Smooth muscle cell (in vitro differentiated cells): ENCODE measurements at regions not wholly inside any gene's neighbourhood (a gene's known extent, or its start where the extent isn't known, plus 50 kb on each side); places are given as distances from the start of the nearest gene placed in this dataset.

Experiments used
- DNase-seq: peaks from one replicate; lab custom pipeline; 2025; ENCODE audit not compliant: unreplicated experiment; lab: John Stamatoyannopoulos, UW
- H2AFZ ChIP-seq: fragments of 200-600 bp; sonication (generic); 2 replicates; pipeline ENCODE4 v1.6.0; 2016; ENCODE audit warnings: antibody characterized with exemption, low read depth, mild to moderate bottlenecking
- H3F3A ChIP-seq: fragments of 200-600 bp; sonication (generic); 2 replicates; pipeline ENCODE4 v1.6.0; 2017; ENCODE audit warnings: antibody characterized with exemption, low read depth
- H3K27ac ChIP-seq: fragments of 200-600 bp; sonication (generic); 2 replicates; pipeline ENCODE4 v1.5.1; 2016; ENCODE audit warnings: low read depth, mild to moderate bottlenecking
- H3K27me3 ChIP-seq: fragments of 200-600 bp; sonication (generic); 2 replicates; pipeline ENCODE4 v1.6.1; 2016; ENCODE audit warnings: low read depth, mild to moderate bottlenecking
- H3K36me3 ChIP-seq: fragments of 200-600 bp; sonication (generic); 2 replicates; pipeline ENCODE4 v1.5.1; 2016; ENCODE audit warnings: low read depth
- H3K4me1 ChIP-seq: fragments of 200-600 bp; sonication (generic); 2 replicates; pipeline ENCODE4 v1.5.1; 2016; ENCODE audit warnings: low read depth
- H3K4me2 ChIP-seq: fragments of 200-600 bp; sonication (generic); 2 replicates; pipeline ENCODE4 v1.6.0; 2016; ENCODE audit warnings: mild to moderate bottlenecking
- H3K4me3 ChIP-seq: fragments of 200-600 bp; sonication (generic); 2 replicates; pipeline ENCODE4 v1.5.1; 2016; ENCODE audit warnings: mild to moderate bottlenecking
- H3K79me2 ChIP-seq: fragments of 200-600 bp; sonication (generic); 2 replicates; pipeline ENCODE4 v1.6.0; 2016; ENCODE audit warnings: low read depth, mild to moderate bottlenecking
- H3K9ac ChIP-seq: fragments of 200-600 bp; sonication (generic); 2 replicates; pipeline ENCODE4 v1.6.0; 2016; ENCODE audit warnings: low read depth
- H3K9me3 ChIP-seq: fragments of 200-600 bp; sonication (generic); replicated peaks from 2 replicates; pipeline ENCODE4 v1.5.1; 2016; ENCODE audit warnings: low read depth
- H4K20me1 ChIP-seq: fragments of 200-600 bp; sonication (generic); 2 replicates; pipeline ENCODE4 v1.6.0; 2016; ENCODE audit warnings: low read depth
- CTCF ChIP-seq: fragments of 200-600 bp; sonication (generic); IDR thresholded peaks from 2 replicates; pipeline ENCODE4 v1.5.1; 2017; ENCODE audit warnings: borderline replicate concordance, mild to moderate bottlenecking, antibody characterized with exemption; ENCODE audit not compliant: insufficient read depth, poor library complexity, severe bottlenecking
- WGBS: methylation state at CpG from one replicate; pipeline ENCODE4 v1.1.7; 2016; ENCODE audit warnings: low lambda C conversion rate; 5-methylcytosine and 5-hydroxymethylcytosine counted together

DNA sequence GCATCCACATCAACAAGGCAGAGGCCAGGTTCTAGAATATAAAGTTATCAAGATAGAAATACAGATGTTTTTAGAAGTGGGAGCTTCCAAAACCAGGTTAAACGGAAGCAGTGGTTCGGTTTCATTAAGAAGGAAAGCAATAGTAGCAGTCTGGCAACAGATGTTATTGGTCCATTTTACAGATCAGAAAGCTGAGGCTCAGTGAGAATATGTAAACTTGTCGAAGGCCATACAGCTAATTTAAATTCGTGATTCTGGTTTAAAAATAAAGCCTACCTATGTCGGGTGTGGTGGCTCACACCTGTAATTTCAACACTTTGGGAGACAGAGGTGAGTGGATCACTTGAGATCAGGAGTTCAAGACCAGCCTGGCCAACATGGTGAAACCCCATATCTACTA is 160.6 kb downstream of the ARRDC3 start:
- Histone ChIP-seq H3K79me2 (no peaks in the 10 kb centered on the region), H3K9me3 (no peaks in the 10 kb centered on the region), H3F3A (peaks cover 9% of the 10 kb centered on the region), H4K20me1 (no peaks in the 10 kb centered on the region), H3K4me1 (peaks cover 4% of the 10 kb centered on the region), H3K4me2 (no peak overlapping the region), H2AFZ (no peak overlapping the region), H3K27ac (no peak overlapping the region), H3K4me3 (no peak overlapping the region), H3K9ac (no peak overlapping the region), H3K36me3 (no peaks in the 10 kb centered on the region), H3K27me3 (no peaks in the 10 kb centered on the region)
- WGBS: 88% methylated on average over 5 of the region's 5 CpGs
- no peak for TF ChIP-seq CTCF
- DNase-seq: no peak

GRCh38 chr5:91221917-91222316 is 161.2 kb downstream of the ARRDC3 start:
- Histone ChIP-seq H3K9me3 (no peaks in the 10 kb centered on the region), H3K4me3 (no peak overlapping the region), H3K4me1 (peaks cover 4% of the 10 kb centered on the region), H4K20me1 (no peaks in the 10 kb centered on the region), H3K36me3 (no peaks in the 10 kb centered on the region), H3K27me3 (no peaks in the 10 kb centered on the region), H3K79me2 (no peaks in the 10 kb centered on the region), H3K4me2 (no peak overlapping the region), H3K27ac (no peak overlapping the region), H2AFZ (no peak overlapping the region), H3K9ac (no peak overlapping the region), H3F3A (peaks cover 9% of the 10 kb centered on the region)
- DNase-seq: no peak
- 100% methylated on average over 1 of the region's 1 CpG for WGBS
- no peak for TF ChIP-seq CTCF

- H3K9me3 ChIP-seq: no peaks in the 10 kb centered on the region
- H3F3A ChIP-seq: peaks cover 9% of the 10 kb centered on the region
- DNase-seq: no peak
- no peak overlapping the region for H3K9ac ChIP-seq
- no peaks in the 10 kb centered on the region for H3K36me3 ChIP-seq
- peak overlapping the region; percentile 73 for H3K4me2 ChIP-seq
- H3K4me1 ChIP-seq: peaks cover 4% of the 10 kb centered on the region
- WGBS: 86% methylated on average over 3 of the region's 3 CpGs
- H3K4me3 ChIP-seq: no peak overlapping the region
- no peaks in the 10 kb centered on the region for H4K20me1 ChIP-seq
- peak overlapping the region; percentile 53 for H3K27ac ChIP-seq
- no peaks in the 10 kb centered on the region for H3K27me3 ChIP-seq
- no peaks in the 10 kb centered on the region for H3K79me2 ChIP-seq
- TF ChIP-seq CTCF: peak; percentile 32
- no peak overlapping the region for H2AFZ ChIP-seq
These were observed 163.2 kb downstream of the ARRDC3 start for GRCh38 chr5:91219803-91220371.
